Left kidney (tissue), 1 donor: ENCODE measurements at regions not wholly inside any gene's neighbourhood (a gene's known extent, or its start where the extent isn't known, plus 50 kb on each side); places are given as distances from the start of the nearest gene placed in this dataset.
A peak's percentile ranks its signal among the peaks of the same experiment; 100 is the strongest.
"Not testable (repeated sequence)": the region's sequence is repeated elsewhere in the genome, so short reads cannot be mapped to it uniquely, and the experiment has no call there.

Experiments
- DNase-seq: peaks from one replicate; pipeline ENCODE4 v3.0.0-alpha.2; 2013

DNA sequence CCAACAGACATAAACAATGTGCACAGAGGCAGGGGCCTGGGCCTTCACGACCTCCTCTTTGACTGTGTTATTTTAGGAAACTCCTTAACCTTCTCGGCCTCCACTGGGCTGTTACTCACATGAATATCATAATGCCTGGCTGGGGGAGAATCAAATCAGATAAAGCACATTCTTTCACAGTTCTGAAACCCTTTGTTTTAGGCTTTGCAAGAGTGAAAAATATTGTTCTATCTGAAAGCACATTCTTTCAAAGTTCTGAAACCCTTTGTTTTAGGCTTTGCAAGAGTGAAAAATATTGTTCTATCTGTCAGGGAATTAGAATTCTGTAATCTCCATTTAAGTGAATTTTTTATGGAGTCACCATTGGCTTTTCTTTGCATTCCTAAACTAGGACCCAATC, 50.7 kb upstream of the SYNDIG1 start:
- DNase-seq: no peak

DNA sequence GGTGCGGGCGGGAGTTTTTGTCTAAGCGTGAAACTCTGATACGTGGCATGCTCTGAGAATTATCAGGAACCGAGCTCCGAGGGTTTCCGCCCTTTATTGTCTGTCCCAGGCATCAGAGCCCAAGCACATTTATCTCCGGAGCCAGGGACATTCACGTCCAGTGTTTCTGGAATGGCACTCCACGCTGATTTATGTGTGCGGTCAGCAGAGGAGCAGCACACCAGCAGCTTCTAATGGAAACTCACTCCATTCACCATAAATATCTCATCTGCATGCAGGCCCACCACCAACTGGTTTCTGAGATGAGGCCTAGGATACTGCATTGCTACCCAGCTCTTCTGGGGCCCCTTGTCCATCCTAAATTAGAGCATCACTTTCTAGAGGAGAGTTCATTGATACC, 51.9 kb upstream of the SYNDIG1 start:
- DNase-seq: no peak

DNA sequence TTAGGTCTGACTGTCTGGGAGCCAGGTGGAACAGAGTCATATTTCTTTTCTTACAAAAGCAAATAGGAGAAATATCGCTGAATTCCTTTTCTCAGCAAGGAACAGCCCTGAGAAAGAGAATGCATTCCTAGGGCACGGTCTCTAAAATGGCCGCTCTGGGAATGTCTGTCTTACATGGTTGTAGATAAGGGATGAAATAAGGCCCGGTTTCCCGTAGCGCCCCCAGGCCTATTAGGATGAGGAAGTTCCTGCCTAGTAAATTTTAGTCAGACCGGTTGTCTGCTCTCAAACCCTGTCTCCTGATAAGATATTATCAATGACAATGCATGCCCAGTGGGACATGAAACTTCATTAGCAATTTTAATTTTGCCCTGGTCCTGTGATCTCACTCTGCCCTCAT, 54.0 kb upstream of the SYNDIG1 start:
- DNase-seq: not testable (repeated sequence)

- DNase-seq: no peak
These were observed 57.6 kb upstream of the SYNDIG1 start for GRCh38 chr20:24411834-24412216.

DNA sequence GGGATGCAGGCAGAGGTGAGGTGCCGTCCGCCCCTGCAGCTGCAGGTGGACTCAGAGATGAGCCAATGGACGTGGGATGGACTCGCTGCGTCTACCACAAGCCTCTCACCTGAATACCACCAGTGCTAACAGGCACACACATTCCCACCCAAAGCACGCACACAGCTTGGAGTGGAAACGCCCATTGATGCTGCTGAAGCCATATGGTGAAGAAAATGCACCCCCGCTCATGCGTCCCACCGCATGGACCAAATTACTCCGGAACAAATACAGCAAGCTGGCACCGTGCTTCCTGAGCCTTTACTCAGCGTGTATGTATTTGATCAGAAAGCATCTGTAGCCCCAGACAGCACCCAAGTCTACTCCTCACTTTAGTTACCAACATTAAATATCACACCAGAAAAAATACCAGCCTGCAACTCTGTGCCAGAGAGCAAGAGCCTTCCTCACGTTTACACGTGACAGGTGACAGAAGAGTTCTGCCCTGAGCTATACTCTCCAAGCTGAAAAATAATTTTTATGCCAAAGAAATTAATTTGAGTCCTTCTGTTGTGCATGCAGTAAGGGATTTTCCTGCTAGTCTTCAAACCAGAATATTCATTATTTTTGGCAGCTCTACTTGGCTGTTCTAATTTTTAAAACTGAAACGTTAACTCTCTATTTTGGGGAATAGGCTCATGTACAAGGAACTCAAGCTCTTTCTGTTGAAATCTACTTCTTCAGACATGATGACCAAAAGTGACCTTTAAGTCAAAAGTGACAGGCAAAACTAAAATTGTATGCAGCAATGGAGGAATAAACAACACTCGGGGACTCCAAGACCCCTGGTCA, 58.2 kb upstream of the SYNDIG1 start:
- no peak for DNase-seq

DNA sequence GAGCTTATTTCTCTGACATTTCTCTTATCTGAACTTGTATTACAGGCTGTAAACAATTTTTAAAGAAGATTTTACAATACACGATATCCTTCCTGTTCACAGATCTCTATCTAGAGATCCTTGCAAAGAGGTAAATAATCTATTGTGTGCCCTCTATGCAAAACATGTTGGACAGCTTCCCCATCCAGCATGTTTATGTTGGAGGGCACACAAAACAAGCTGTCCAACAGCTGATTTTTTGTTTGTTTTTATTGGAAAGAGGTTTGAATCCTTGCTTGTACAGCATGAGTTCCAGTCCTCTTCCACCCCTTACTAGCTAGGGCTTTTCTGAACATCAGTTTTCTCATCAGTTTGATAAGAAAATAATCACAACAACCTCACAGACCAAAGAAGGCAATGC, 62.3 kb upstream of the SYNDIG1 start:
- DNase-seq: no peak

- no peak for DNase-seq
These were observed 62.7 kb upstream of the SYNDIG1 start for GRCh38 chr20:24406750-24407149.

DNA sequence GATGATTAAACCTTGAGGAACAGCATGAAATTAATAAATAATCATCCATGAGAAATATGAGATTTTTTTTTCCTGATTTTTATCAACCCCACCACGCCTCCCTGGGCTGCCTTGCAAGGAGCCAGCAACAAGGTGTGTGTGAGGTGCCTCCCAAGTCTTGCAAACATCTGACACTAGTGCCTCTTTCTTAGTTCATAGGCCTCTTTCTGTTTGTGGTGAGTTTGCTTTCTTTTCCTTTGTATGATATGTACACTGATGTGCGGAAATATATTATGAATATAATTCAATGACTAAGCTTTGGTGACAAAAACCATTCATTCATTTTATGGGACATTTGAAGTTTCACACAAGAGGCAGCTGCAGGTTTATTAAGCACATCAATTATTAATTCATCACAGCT, 63.2 kb upstream of the SYNDIG1 start:
- DNase-seq: no peak

GRCh38 chr20:24405810-24406209, 63.6 kb upstream of the SYNDIG1 start:
- no peak for DNase-seq

- DNase-seq: no peak
These were observed 66.0 kb upstream of the SYNDIG1 start for GRCh38 chr20:24403406-24403805.

DNA sequence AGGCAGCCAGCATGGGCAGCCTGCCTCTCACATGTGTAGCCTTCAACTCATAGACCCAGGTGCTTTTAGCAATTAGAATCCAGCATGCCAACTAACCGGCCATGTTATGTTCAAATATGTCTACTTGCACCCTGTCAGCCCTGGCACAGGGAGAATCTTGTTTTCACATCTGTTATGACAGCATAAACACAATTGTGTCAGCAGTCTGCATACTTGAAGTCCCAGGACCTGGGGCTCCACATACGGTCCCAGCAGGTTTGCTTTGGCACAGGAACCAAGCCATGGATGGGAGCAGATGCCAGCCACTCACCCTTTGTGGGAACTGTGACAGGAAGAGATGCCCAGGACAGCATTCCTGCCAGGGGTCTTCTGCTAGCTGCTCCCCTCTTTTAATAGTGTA, 67.2 kb upstream of the SYNDIG1 start:
- no peak for DNase-seq

DNA sequence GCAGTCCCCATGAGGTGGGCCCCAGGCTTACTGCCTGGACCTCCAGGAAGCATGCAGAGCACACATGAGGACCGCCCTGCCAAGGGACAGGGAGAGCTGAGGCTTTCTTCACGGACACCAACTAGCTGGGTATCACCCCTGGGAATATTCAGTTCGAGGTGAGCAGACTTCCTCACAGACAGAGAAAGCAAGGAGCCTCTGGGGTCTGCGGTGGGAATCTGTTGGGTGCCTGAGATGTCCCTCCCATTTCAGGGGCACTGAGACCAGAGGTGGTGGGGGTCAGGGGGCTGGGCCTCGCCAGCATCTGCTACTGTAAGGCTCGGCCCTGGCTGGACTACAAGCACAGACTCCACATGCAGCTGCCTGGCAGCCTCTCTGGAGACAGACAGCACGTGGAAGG, 74.3 kb upstream of the SYNDIG1 start:
- no peak for DNase-seq

GRCh38 chr20:24393903-24394302, 75.5 kb upstream of the SYNDIG1 start:
- no peak for DNase-seq

- DNase-seq: no peak
These were observed 76.8 kb upstream of the SYNDIG1 start for GRCh38 chr20:24392612-24393011.

GRCh38 chr20:24389686-24390085, 79.7 kb upstream of the SYNDIG1 start:
- DNase-seq: no peak

GRCh38 chr20:24388828-24389380, 80.5 kb upstream of the SYNDIG1 start:
- no peak for DNase-seq

- no peak for DNase-seq
These were observed 83.9 kb upstream of the SYNDIG1 start for GRCh38 chr20:24385547-24385946.

- no peak for DNase-seq
These were observed 84.6 kb upstream of the SYNDIG1 start for GRCh38 chr20:24384865-24385264.

DNA sequence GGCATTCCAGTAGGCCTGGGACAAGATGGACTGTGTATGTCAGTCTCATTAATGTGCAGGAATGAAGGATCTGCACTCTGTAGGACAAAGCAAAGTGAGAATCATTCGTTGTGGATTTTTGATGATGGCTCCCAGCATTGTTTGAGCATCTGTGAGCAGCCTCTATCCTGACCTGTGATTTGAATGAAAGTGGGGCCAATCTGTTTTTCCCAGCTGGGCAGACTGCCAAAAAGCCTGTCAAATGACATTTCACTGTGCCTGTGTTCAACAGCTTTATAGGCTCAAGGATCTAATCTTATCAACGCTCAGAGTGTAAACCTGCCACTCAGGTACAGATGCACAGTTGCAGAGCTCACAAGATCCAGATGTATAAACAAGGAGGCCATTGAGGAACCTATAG, 86.7 kb upstream of the SYNDIG1 start:
- DNase-seq: peak; percentile 42

DNA sequence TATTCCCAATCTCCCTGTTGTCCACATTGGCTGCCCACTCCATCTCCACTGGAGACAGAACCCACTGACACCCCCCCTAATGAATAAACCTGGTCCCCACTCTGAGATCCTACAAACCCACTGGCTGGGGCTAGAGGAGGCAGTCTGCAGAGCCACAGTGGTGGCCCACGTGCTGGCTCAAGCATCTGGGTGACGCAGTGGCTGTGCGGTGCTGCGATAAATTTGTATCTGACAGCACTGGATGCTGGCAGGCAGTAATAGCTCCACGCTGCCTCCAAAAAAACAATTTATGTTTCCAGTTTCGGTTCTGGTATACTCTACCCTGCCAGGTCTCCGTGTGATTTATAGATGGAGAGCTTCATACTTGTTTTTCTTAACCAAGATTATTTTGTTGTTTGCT, 87.1 kb upstream of the SYNDIG1 start:
- DNase-seq: no peak

DNA sequence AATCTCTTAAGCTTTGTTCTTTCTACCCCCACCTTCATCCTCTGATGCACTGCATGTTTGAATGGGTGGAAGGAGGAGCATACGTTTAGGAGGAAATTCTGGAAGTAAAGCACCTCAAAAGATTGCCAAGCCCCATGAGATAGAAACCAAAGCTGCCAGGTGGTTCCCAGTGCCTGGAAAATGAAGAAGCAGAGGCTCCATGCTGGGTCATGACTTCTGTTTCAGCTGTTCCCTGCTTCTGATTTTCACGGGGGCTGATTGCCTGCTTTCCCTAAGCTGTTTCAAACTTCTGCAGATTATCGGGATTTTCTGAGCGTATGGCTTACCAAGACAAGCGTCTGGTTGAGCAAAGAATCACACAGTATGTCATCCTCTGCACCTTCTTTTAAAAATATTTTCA, 87.5 kb upstream of the SYNDIG1 start:
- DNase-seq: no peak

DNA sequence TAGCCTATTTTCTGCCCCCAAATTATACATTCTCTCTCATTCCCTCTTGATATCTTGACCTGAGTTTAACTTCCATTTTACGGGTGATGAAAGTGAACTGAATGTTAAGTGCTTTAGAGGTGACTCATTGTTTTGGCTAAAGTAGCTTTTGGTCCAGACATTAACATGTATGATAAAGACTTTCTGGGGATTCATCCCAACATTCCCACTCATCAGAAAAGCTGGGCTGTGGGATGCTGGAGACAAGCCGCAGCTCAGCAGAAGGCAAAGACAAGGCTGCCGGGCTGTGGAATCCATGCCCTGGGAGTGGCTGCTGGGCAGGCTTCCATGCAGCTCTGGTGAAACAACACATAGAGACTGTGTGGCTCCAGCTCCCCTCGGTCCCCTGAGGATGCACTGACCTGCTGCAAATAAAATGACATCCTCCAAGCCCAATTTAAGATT, 89.9 kb upstream of the SYNDIG1 start:
- no peak for DNase-seq

DNA sequence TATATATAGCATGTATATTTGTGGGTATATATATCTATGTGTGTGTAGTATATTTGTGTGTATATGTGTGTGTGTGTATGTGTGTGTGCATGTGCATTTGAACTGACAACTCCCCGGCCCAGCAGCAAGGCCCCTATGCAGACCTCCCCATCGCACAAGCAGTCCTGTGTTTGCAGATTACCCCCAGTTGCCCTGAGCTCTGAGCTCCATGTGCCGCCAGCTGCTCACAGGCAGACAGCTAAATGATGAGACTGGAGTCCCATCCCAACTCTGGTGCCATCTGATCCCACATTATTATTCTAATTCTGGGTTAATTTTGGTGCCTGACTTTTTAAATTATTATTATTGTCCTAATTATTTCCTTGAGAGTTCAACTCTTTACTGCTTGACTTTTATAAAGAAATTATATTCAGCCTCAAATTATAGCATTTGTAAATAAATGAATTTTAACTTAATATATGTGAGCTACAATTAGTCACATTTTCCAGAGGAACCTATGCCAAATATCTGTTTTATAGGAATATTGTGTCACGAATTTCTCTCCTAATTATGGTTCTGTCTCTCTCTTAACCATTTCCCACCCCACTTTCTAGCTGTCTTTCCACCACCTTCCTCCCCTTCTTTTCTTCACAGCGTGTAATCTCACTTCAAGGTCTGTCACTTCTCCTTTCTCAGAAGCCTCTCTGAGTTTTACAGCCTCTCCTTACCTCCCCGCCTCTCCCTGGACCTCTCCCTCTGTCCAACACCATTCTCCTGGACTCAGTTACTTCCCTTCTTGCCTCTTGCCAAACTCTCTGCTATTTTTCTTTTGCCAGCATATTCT, 90.6 kb upstream of the SYNDIG1 start:
- no peak for DNase-seq
